PC-9 (cell line): ENCODE measurements at regions not wholly inside any gene's neighbourhood (a gene's known extent, or its start where the extent isn't known, plus 50 kb on each side); places are given as distances from the start of the nearest gene placed in this dataset.

Experiments
- EZH2 ChIP-seq: fragments of 200-600 bp; sonication (generic); IDR thresholded peaks from 2 replicates; pipeline ENCODE4 v1.8.0; 2017; ENCODE audit warnings: antibody characterized with exemption, low read depth
- TF ChIP-seq, protein P1 (sequence below): fragments of 200-600 bp; sonication (generic); conservative IDR thresholded peaks from 2 replicates; pipeline ENCODE4 v1.6.1; 2017; ENCODE audit warnings: mixed run types, antibody characterized with exemption, mild to moderate bottlenecking, moderate library complexity

GRCh38 chr2:82215212-82215611 is 1910.7 kb upstream of the LRRTM1 start:
- TF ChIP-seq, protein P1, sequence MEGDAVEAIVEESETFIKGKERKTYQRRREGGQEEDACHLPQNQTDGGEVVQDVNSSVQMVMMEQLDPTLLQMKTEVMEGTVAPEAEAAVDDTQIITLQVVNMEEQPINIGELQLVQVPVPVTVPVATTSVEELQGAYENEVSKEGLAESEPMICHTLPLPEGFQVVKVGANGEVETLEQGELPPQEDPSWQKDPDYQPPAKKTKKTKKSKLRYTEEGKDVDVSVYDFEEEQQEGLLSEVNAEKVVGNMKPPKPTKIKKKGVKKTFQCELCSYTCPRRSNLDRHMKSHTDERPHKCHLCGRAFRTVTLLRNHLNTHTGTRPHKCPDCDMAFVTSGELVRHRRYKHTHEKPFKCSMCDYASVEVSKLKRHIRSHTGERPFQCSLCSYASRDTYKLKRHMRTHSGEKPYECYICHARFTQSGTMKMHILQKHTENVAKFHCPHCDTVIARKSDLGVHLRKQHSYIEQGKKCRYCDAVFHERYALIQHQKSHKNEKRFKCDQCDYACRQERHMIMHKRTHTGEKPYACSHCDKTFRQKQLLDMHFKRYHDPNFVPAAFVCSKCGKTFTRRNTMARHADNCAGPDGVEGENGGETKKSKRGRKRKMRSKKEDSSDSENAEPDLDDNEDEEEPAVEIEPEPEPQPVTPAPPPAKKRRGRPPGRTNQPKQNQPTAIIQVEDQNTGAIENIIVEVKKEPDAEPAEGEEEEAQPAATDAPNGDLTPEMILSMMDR = no peak
- TF ChIP-seq EZH2 = no peak
